ENCODE measurements at regions not wholly inside any gene's neighbourhood (a gene's known extent, or its start where the extent isn't known, plus 50 kb on each side); places are given as distances from the start of the nearest gene placed in this dataset.

- DNase-seq, result no peak
These were observed 289.5 kb downstream of the RRAGC start for GRCh38 chr1:38569932-38570656.

GRCh38 chr1:38568061-38568857 is 291.3 kb downstream of the RRAGC start:
- no peak for DNase-seq

- no peak for DNase-seq
These were observed 292.2 kb downstream of the RRAGC start for GRCh38 chr1:38567401-38567800.

- no peak for DNase-seq
These were observed 294.5 kb downstream of the RRAGC start for GRCh38 chr1:38565020-38565491.

GRCh38 chr1:38563942-38564735 is 295.4 kb downstream of the RRAGC start:
- no peak for DNase-seq

- no peak for DNase-seq
These were observed 297.8 kb downstream of the RRAGC start for GRCh38 chr1:38561725-38562124.

- DNase-seq, result no peak
These were observed 298.5 kb downstream of the RRAGC start for GRCh38 chr1:38561110-38561509.

- no peak for DNase-seq
These were observed 299.1 kb downstream of the RRAGC start for GRCh38 chr1:38560457-38560856.

GRCh38 chr1:38559446-38560165 is 300.0 kb downstream of the RRAGC start:
- peak; percentile 61 for DNase-seq

- DNase-seq, result no peak
These were observed 300.8 kb downstream of the RRAGC start for GRCh38 chr1:38558500-38559445.

GRCh38 chr1:38558055-38558454 is 301.5 kb downstream of the RRAGC start:
- DNase-seq, result no peak

- DNase-seq, result no peak
These were observed 304.0 kb downstream of the RRAGC start for GRCh38 chr1:38555594-38555993.

- DNase-seq, result no peak
These were observed 304.4 kb downstream of the RRAGC start for GRCh38 chr1:38555130-38555529.

- no peak for DNase-seq
These were observed 308.0 kb downstream of the RRAGC start for GRCh38 chr1:38551318-38552307.

GRCh38 chr1:38549191-38549590 is 310.4 kb downstream of the RRAGC start:
- DNase-seq, result no peak

GRCh38 chr1:38547321-38547720 is 312.3 kb downstream of the RRAGC start:
- no peak for DNase-seq

GRCh38 chr1:38546636-38547035 is 312.9 kb downstream of the RRAGC start:
- DNase-seq, result no peak

GRCh38 chr1:38541223-38541622 is 318.3 kb downstream of the RRAGC start:
- DNase-seq, result no peak

- DNase-seq, result no peak
These were observed 319.6 kb downstream of the RRAGC start for GRCh38 chr1:38539931-38540330.

GRCh38 chr1:38538834-38539233 is 320.7 kb downstream of the RRAGC start:
- no peak for DNase-seq
